ENCODE measurements at regions not wholly inside any gene's neighbourhood (a gene's known extent, or its start where the extent isn't known, plus 50 kb on each side); places are given as distances from the start of the nearest gene placed in this dataset.
"Not testable (repeated sequence)": the region's sequence is repeated elsewhere in the genome, so short reads cannot be mapped to it uniquely, and the experiment has no call there.

DNA sequence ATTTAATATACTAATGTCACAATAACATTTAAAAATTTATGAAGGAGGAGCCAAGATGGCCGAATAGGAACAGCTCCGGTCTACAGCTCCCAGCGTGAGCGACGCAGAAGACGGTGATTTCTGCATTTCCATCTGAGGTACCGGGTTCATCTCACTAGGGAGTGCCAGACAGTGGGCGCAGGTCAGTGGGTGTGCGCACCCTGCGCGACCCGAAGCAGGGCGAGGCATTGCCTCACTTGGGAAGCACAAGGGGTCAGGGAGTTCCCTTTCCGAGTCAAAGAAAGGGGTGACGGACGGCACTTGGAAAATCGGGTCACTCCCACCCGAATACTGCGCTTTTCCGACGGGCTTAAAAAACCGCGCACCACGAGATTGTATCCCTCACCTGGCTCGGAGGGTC is 225.7 kb upstream of the MDGA2 start:
- 97% methylated on average over 6 of the region's 25 CpGs for WGBS (ENCODE audit: insufficient coverage)
- H3K36me3 ChIP-seq (ENCODE audit: control insufficient read depth in 2 of 2, extremely low read depth in 1 of 2, insufficient read depth in 1 of 2, low read length in 1 of 2); H3K4me3 ChIP-seq (ENCODE audit: control insufficient read depth in 1 of 2, extremely low read depth in 1 of 2, low read length in 1 of 2); H3K27ac ChIP-seq (ENCODE audit: low read length); H3K36me3 Mint-ChIP-seq; DNase-seq; H3K27me3 Mint-ChIP-seq; H3K4me3 Mint-ChIP-seq; H3K4me1 ChIP-seq (ENCODE audit: control insufficient read depth in 1 of 2, extremely low read depth in 1 of 2, insufficient read depth in 2 of 2, low read length in 2 of 2); H3K4me1 Mint-ChIP-seq; H3K27me3 ChIP-seq (replicated peaks in 1 of 2; ENCODE audit: control insufficient read depth in 2 of 2, extremely low read depth in 1 of 2, insufficient read depth in 2 of 2, low read length in 1 of 2); ATAC-seq (replicated peaks in 1 of 4); H3K9me3 ChIP-seq; POLR2A ChIA-PET; H3K27ac Mint-ChIP-seq; CTCF ChIA-PET: not testable (repeated sequence)
- peaks cover 0 to 13% (median 0%) of the 10 kb centered on the region in 3 donors for H3K9me3 Mint-ChIP-seq

DNA sequence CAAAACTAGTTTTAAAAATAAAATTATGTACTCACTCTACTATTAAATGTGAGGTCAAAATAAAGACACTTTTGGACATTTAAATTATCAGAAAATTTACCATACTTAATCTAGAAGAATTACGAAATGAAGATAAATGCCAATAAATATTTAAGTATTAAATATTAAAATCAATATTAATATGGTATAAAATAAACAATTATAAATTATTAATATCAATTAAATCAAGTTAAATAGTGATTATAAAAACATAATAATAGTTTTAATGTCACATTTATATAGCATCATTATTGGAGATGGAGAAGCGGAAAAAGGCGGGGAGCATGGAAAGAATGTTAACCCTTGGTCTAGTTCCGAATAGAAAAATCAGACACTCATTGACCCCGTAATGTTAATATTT is 224.3 kb upstream of the MDGA2 start:
- ChIA-PET POLR2A (no interaction called here), CTCF (no interaction called here)
- no peak overlapping the region for H3K4me3 ChIP-seq (ENCODE audit: control insufficient read depth in 1 of 2, extremely low read depth in 1 of 2, low read length in 1 of 2)
- DNase-seq (no peak), ATAC-seq (replicated peaks in 1 of 4) (no peak)
- H3K9me3 Mint-ChIP-seq: peaks cover 0 to 17% (median 0%) of the 10 kb centered on the region in 3 donors
- H3K36me3 ChIP-seq (ENCODE audit: control insufficient read depth in 2 of 2, extremely low read depth in 1 of 2, insufficient read depth in 1 of 2, low read length in 1 of 2): no peaks in the 10 kb centered on the region
- H3K4me1 ChIP-seq (ENCODE audit: control insufficient read depth in 1 of 2, extremely low read depth in 1 of 2, insufficient read depth in 2 of 2, low read length in 2 of 2): no peaks in the 10 kb centered on the region
- H3K27me3 ChIP-seq (replicated peaks in 1 of 2; ENCODE audit: control insufficient read depth in 2 of 2, extremely low read depth in 1 of 2, insufficient read depth in 2 of 2, low read length in 1 of 2): no peaks in the 10 kb centered on the region
- no peak overlapping the region for H3K4me3 Mint-ChIP-seq
- H3K27ac ChIP-seq (ENCODE audit: low read length): no peak overlapping the region
- no peak overlapping the region for H3K27ac Mint-ChIP-seq
- no peaks in the 10 kb centered on the region for H3K27me3 Mint-ChIP-seq
- no peaks in the 10 kb centered on the region for H3K36me3 Mint-ChIP-seq
- no peaks in the 10 kb centered on the region for H3K4me1 Mint-ChIP-seq
- no peaks in the 10 kb centered on the region for H3K9me3 ChIP-seq
- WGBS (ENCODE audit: insufficient coverage): no CpG with 5 or more reads among the region's 5 CpGs

- POLR2A ChIA-PET: no interaction called here
- Mint-ChIP-seq H3K4me1 (no peaks in the 10 kb centered on the region), H3K9me3 (peaks cover 0 to 11% (median 8%) of the 10 kb centered on the region in 3 donors), H3K27ac (no peak overlapping the region), H3K27me3 (no peaks in the 10 kb centered on the region), H3K36me3 (no peaks in the 10 kb centered on the region), H3K4me3 (no peak overlapping the region)
- H3K4me3 ChIP-seq (ENCODE audit: control insufficient read depth in 1 of 2, extremely low read depth in 1 of 2, low read length in 1 of 2): no peak overlapping the region
- no peaks in the 10 kb centered on the region for H3K4me1 ChIP-seq (ENCODE audit: control insufficient read depth in 1 of 2, extremely low read depth in 1 of 2, insufficient read depth in 2 of 2, low read length in 2 of 2)
- WGBS (ENCODE audit: insufficient coverage): no CpG with 5 or more reads among the region's 7 CpGs
- CTCF ChIA-PET: no interaction called here
- H3K27me3 ChIP-seq (replicated peaks in 1 of 2; ENCODE audit: control insufficient read depth in 2 of 2, extremely low read depth in 1 of 2, insufficient read depth in 2 of 2, low read length in 1 of 2): no peaks in the 10 kb centered on the region
- no peak for DNase-seq
- H3K27ac ChIP-seq (ENCODE audit: low read length): no peak overlapping the region
- H3K9me3 ChIP-seq: no peaks in the 10 kb centered on the region
- no peak for ATAC-seq (replicated peaks in 1 of 4)
- H3K36me3 ChIP-seq (ENCODE audit: control insufficient read depth in 2 of 2, extremely low read depth in 1 of 2, insufficient read depth in 1 of 2, low read length in 1 of 2): no peaks in the 10 kb centered on the region
Observed at GRCh38 chr14:47874350-47874749, 198.9 kb upstream of the MDGA2 start.

DNA sequence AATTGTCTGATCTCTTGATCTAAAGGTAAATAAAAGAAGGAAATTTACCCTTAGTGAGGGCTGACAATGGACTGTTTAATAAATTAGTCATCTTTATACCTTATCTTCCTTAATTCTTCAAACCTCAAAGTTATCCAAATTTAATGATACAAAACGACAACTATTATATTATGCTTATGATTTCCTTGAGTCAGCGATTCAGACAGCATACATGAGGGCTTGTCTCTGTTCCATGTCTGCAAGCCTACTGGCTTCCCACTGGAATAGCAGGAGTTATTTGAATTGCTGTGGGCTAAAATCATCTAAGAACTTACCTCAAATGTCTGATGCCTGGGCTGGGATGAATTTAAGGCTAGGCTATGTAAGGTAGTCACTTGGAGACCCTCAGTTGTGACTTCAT is 197.2 kb upstream of the MDGA2 start:
- ATAC-seq (replicated peaks in 1 of 4) (no peak), DNase-seq (no peak)
- no peak overlapping the region for H3K27ac ChIP-seq (ENCODE audit: low read length)
- POLR2A ChIA-PET: no interaction called here
- H3K36me3 ChIP-seq (ENCODE audit: control insufficient read depth in 2 of 2, extremely low read depth in 1 of 2, insufficient read depth in 1 of 2, low read length in 1 of 2): no peaks in the 10 kb centered on the region
- H3K9me3 ChIP-seq: no peaks in the 10 kb centered on the region
- CTCF ChIA-PET: no interaction called here
- H3K27me3 ChIP-seq (replicated peaks in 1 of 2; ENCODE audit: control insufficient read depth in 2 of 2, extremely low read depth in 1 of 2, insufficient read depth in 2 of 2, low read length in 1 of 2): no peaks in the 10 kb centered on the region
- H3K4me3 ChIP-seq (ENCODE audit: control insufficient read depth in 1 of 2, extremely low read depth in 1 of 2, low read length in 1 of 2): no peak overlapping the region
- Mint-ChIP-seq H3K27ac (no peak overlapping the region), H3K4me3 (no peak overlapping the region), H3K27me3 (no peaks in the 10 kb centered on the region), H3K36me3 (no peaks in the 10 kb centered on the region), H3K9me3 (peaks cover 0 to 11% (median 8%) of the 10 kb centered on the region in 3 donors), H3K4me1 (no peaks in the 10 kb centered on the region)
- no CpG with 5 or more reads among the region's 2 CpGs for WGBS (ENCODE audit: insufficient coverage)
- no peaks in the 10 kb centered on the region for H3K4me1 ChIP-seq (ENCODE audit: control insufficient read depth in 1 of 2, extremely low read depth in 1 of 2, insufficient read depth in 2 of 2, low read length in 2 of 2)

DNA sequence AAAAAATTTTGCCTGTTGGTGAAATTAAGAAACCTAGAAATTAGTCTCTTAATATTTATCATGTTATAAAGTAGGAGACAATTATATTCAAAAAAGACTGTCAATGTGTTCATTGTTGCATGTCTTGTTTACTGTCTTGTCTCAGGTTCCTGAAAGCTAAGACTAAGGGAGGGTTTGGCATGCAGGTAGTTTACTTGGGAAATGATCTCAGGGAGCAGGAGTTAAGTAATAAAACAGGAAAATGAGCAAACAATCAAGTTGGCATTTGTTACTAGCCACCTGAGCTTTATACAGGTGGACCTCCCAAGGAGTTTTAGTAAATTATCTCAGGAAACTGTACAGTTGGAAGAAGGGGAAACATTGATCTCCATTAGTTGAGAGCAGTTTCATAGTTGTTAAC is 188.0 kb upstream of the MDGA2 start:
- no peaks in the 10 kb centered on the region for H3K4me1 ChIP-seq (ENCODE audit: control insufficient read depth in 1 of 2, extremely low read depth in 1 of 2, insufficient read depth in 2 of 2, low read length in 2 of 2)
- peaks cover 5 to 19% (median 9%) of the 10 kb centered on the region in 3 donors for H3K9me3 Mint-ChIP-seq
- ATAC-seq (replicated peaks in 1 of 4) (no peak), DNase-seq (no peak)
- ChIA-PET POLR2A (no interaction called here), CTCF (no interaction called here)
- no peaks in the 10 kb centered on the region for H3K36me3 ChIP-seq (ENCODE audit: control insufficient read depth in 2 of 2, extremely low read depth in 1 of 2, insufficient read depth in 1 of 2, low read length in 1 of 2)
- no peaks in the 10 kb centered on the region for H3K27me3 Mint-ChIP-seq
- H3K27ac Mint-ChIP-seq: no peak overlapping the region
- H3K27me3 ChIP-seq (replicated peaks in 1 of 2; ENCODE audit: control insufficient read depth in 2 of 2, extremely low read depth in 1 of 2, insufficient read depth in 2 of 2, low read length in 1 of 2): no peaks in the 10 kb centered on the region
- H3K27ac ChIP-seq (ENCODE audit: low read length): no peak overlapping the region
- no peaks in the 10 kb centered on the region for H3K36me3 Mint-ChIP-seq
- H3K4me3 Mint-ChIP-seq: no peak overlapping the region
- no peaks in the 10 kb centered on the region for H3K9me3 ChIP-seq
- no peaks in the 10 kb centered on the region for H3K4me1 Mint-ChIP-seq
- no peak overlapping the region for H3K4me3 ChIP-seq (ENCODE audit: control insufficient read depth in 1 of 2, extremely low read depth in 1 of 2, low read length in 1 of 2)

DNA sequence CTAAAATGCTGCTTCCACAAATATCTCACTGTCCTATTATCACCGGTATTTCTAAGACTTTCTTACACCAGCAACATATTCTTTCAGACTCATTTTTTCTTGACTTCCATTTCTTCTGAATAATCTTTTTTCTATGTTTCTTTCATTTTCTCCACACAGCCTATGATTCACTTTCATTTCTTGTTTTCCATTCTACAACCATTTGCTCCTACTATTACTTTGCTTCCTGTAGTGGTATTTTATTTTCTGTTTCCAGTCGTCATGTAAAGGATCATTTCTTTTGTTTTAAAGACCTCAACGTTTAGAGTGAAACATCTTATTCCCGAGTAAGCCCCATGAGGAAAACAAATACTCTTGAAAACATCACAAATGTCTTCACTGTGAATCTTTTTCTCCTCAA is 182.2 kb upstream of the MDGA2 start:
- H3K27ac Mint-ChIP-seq: no peak overlapping the region
- ATAC-seq (replicated peaks in 1 of 4) (no peak), DNase-seq (no peak)
- no peaks in the 10 kb centered on the region for H3K36me3 Mint-ChIP-seq
- Histone ChIP-seq H3K27me3 (replicated peaks in 1 of 2; ENCODE audit: control insufficient read depth in 2 of 2, extremely low read depth in 1 of 2, insufficient read depth in 2 of 2, low read length in 1 of 2) (no peaks in the 10 kb centered on the region), H3K27ac (ENCODE audit: low read length) (no peak overlapping the region), H3K4me3 (ENCODE audit: control insufficient read depth in 1 of 2, extremely low read depth in 1 of 2, low read length in 1 of 2) (no peak overlapping the region), H3K4me1 (ENCODE audit: control insufficient read depth in 1 of 2, extremely low read depth in 1 of 2, insufficient read depth in 2 of 2, low read length in 2 of 2) (no peaks in the 10 kb centered on the region), H3K36me3 (ENCODE audit: control insufficient read depth in 2 of 2, extremely low read depth in 1 of 2, insufficient read depth in 1 of 2, low read length in 1 of 2) (no peaks in the 10 kb centered on the region), H3K9me3 (no peaks in the 10 kb centered on the region)
- peaks cover 3 to 23% (median 16%) of the 10 kb centered on the region in 3 donors for H3K9me3 Mint-ChIP-seq
- ChIA-PET CTCF (no interaction called here), POLR2A (no interaction called here)
- H3K4me3 Mint-ChIP-seq: no peak overlapping the region
- no peaks in the 10 kb centered on the region for H3K27me3 Mint-ChIP-seq
- no peaks in the 10 kb centered on the region for H3K4me1 Mint-ChIP-seq
- WGBS (ENCODE audit: insufficient coverage): 67% methylated on average over 1 of the region's 4 CpGs

- Mint-ChIP-seq H3K36me3 (no peaks in the 10 kb centered on the region), H3K9me3 (peaks cover 5 to 25% (median 13%) of the 10 kb centered on the region in 3 donors), H3K4me3 (no peak overlapping the region), H3K27ac (no peak overlapping the region), H3K4me1 (no peaks in the 10 kb centered on the region), H3K27me3 (no peaks in the 10 kb centered on the region)
- ATAC-seq (replicated peaks in 1 of 4) (no peak), DNase-seq (no peak)
- Histone ChIP-seq H3K9me3 (no peaks in the 10 kb centered on the region), H3K4me1 (ENCODE audit: control insufficient read depth in 1 of 2, extremely low read depth in 1 of 2, insufficient read depth in 2 of 2, low read length in 2 of 2) (no peaks in the 10 kb centered on the region), H3K4me3 (ENCODE audit: control insufficient read depth in 1 of 2, extremely low read depth in 1 of 2, low read length in 1 of 2) (no peak overlapping the region), H3K27me3 (replicated peaks in 1 of 2; ENCODE audit: control insufficient read depth in 2 of 2, extremely low read depth in 1 of 2, insufficient read depth in 2 of 2, low read length in 1 of 2) (no peaks in the 10 kb centered on the region), H3K27ac (ENCODE audit: low read length) (no peak overlapping the region), H3K36me3 (ENCODE audit: control insufficient read depth in 2 of 2, extremely low read depth in 1 of 2, insufficient read depth in 1 of 2, low read length in 1 of 2) (no peaks in the 10 kb centered on the region)
- WGBS (ENCODE audit: insufficient coverage): 14% methylated on average over 1 of the region's 1 CpG
- ChIA-PET CTCF (no interaction called here), POLR2A (no interaction called here)
Observed at GRCh38 chr14:47852278-47852677, 176.9 kb upstream of the MDGA2 start.
